Naive B cell (primary cell): ENCODE measurements at regions not wholly inside any gene's neighbourhood (a gene's known extent, or its start where the extent isn't known, plus 50 kb on each side); places are given as distances from the start of the nearest gene placed in this dataset.
"Not testable (repeated sequence)": the region's sequence is repeated elsewhere in the genome, so short reads cannot be mapped to it uniquely, and the experiment has no call there.

ENCODE experiments used
- ATAC-seq, 2 donors: fragments of 150-1000 bp; cut with Tn5 transposase; 2 replicates each; pipeline ENCODE4 v1.10.0; 2021; ENCODE audit warnings: low read depth in 2 of 2, mild to moderate bottlenecking in 2 of 2, moderate library complexity in 2 of 2
- DNase-seq: peaks from one replicate; pipeline ENCODE4 v3.0.0; 2022
- H3K27ac Mint-ChIP-seq, 6 donors: one replicate each; pipeline ENCODE4 v1.8.0; 2020 to 2022; ENCODE audit warnings: mild to moderate bottlenecking in 6 of 6, mixed read lengths in 6 of 6, moderate library complexity in 5 of 6, inconsistent platforms in 2 of 6
- H3K27me3 Mint-ChIP-seq, 3 donors: one replicate each; pipeline ENCODE4 v1.8.0; 2021 to 2022; ENCODE audit warnings: mixed read lengths in 3 of 3, mild to moderate bottlenecking in 1 of 3
- H3K36me3 Mint-ChIP-seq, 2 donors: one replicate each; pipeline ENCODE4 v1.8.0; 2020 to 2022; ENCODE audit warnings: mixed read lengths in 2 of 2, inconsistent platforms in 1 of 2, mild to moderate bottlenecking in 1 of 2
- H3K4me1 Mint-ChIP-seq, 3 donors: one replicate each; pipeline ENCODE4 v1.8.0; 2020 to 2022; ENCODE audit warnings: mixed read lengths in 3 of 3, inconsistent platforms in 1 of 3, mild to moderate bottlenecking in 1 of 3, moderate library complexity in 1 of 3
- H3K4me3 Mint-ChIP-seq, 8 donors: one replicate each; pipeline ENCODE4 v1.8.0; 2020 to 2022; ENCODE audit warnings: mild to moderate bottlenecking in 8 of 8, mixed read lengths in 8 of 8, moderate library complexity in 8 of 8, inconsistent platforms in 2 of 8
- H3K9me3 Mint-ChIP-seq, 7 donors: one replicate each; pipeline ENCODE4 v1.8.0; 2020 to 2022; ENCODE audit warnings: mixed read lengths in 7 of 7, mild to moderate bottlenecking in 5 of 7, inconsistent platforms in 2 of 7, moderate library complexity in 1 of 7

GRCh38 chr5:13072936-13073335, 871.6 kb downstream of the DNAH5 start:
- not testable (repeated sequence) for H3K27me3 Mint-ChIP-seq, ATAC-seq, H3K27ac Mint-ChIP-seq

GRCh38 chr5:13063088-13063487, 881.4 kb downstream of the DNAH5 start:
- no peaks in the 10 kb centered on the region for H3K27me3 Mint-ChIP-seq
- ATAC-seq = no peak
- no peak overlapping the region for H3K4me3 Mint-ChIP-seq
- no peak overlapping the region for H3K27ac Mint-ChIP-seq
- no peaks in the 10 kb centered on the region for H3K36me3 Mint-ChIP-seq
- no peaks in the 10 kb centered on the region for H3K4me1 Mint-ChIP-seq
- H3K9me3 Mint-ChIP-seq = peaks cover 0 to 11% (median 3%) of the 10 kb centered on the region in 7 donors
- no peak for DNase-seq

More at GRCh38 chr5:13072936-13073335, 871.6 kb downstream of the DNAH5 start:
- H3K36me3 Mint-ChIP-seq, H3K4me1 Mint-ChIP-seq, H3K4me3 Mint-ChIP-seq, DNase-seq: not testable (repeated sequence)
- H3K9me3 Mint-ChIP-seq = peaks cover 10 to 34% (median 21%) of the 10 kb centered on the region in 7 donors

- Mint-ChIP-seq H3K4me1 (no peaks in the 10 kb centered on the region), H3K9me3 (peaks cover 0 to 35% (median 16%) of the 10 kb centered on the region in 7 donors), H3K27me3 (no peaks in the 10 kb centered on the region), H3K4me3 (no peak overlapping the region), H3K36me3 (no peaks in the 10 kb centered on the region), H3K27ac (no peak overlapping the region)
- ATAC-seq = no peak
- no peak for DNase-seq
These were observed 898.5 kb downstream of the DNAH5 start for GRCh38 chr5:13045897-13046551.

GRCh38 chr5:13034061-13034460, 910.4 kb downstream of the DNAH5 start:
- peaks cover 0 to 9% (median 4%) of the 10 kb centered on the region in 7 donors for H3K9me3 Mint-ChIP-seq
- H3K4me1 Mint-ChIP-seq = no peaks in the 10 kb centered on the region
- H3K4me3 Mint-ChIP-seq = no peak overlapping the region
- no peak for DNase-seq
- H3K36me3 Mint-ChIP-seq = no peaks in the 10 kb centered on the region
- H3K27me3 Mint-ChIP-seq = no peaks in the 10 kb centered on the region
- no peak for ATAC-seq
- H3K27ac Mint-ChIP-seq = no peak overlapping the region

- Mint-ChIP-seq H3K36me3 (no peaks in the 10 kb centered on the region), H3K9me3 (peaks cover 1 to 8% (median 4%) of the 10 kb centered on the region in 7 donors), H3K27ac (no peak overlapping the region)
These were observed 915.3 kb downstream of the DNAH5 start for GRCh38 chr5:13029211-13029610.

GRCh38 chr5:13027874-13028273, 916.6 kb downstream of the DNAH5 start:
- no peaks in the 10 kb centered on the region for H3K4me1 Mint-ChIP-seq
- ATAC-seq (no peak), DNase-seq (no peak)
- H3K27ac Mint-ChIP-seq = no peak overlapping the region
- H3K27me3 Mint-ChIP-seq = no peaks in the 10 kb centered on the region
- no peaks in the 10 kb centered on the region for H3K36me3 Mint-ChIP-seq
- H3K4me3 Mint-ChIP-seq = no peak overlapping the region
- peaks cover 1 to 8% (median 4%) of the 10 kb centered on the region in 7 donors for H3K9me3 Mint-ChIP-seq

More at GRCh38 chr5:13029211-13029610, 915.3 kb downstream of the DNAH5 start:
- no peak for ATAC-seq
- no peak for DNase-seq
- no peaks in the 10 kb centered on the region for H3K27me3 Mint-ChIP-seq
- H3K4me1 Mint-ChIP-seq = no peaks in the 10 kb centered on the region
- H3K4me3 Mint-ChIP-seq = no peak overlapping the region

GRCh38 chr5:13019729-13020128, 924.8 kb downstream of the DNAH5 start:
- no peaks in the 10 kb centered on the region for H3K36me3 Mint-ChIP-seq
- H3K4me3 Mint-ChIP-seq = no peak overlapping the region
- H3K4me1 Mint-ChIP-seq = no peaks in the 10 kb centered on the region
- no peak for DNase-seq
- ATAC-seq = no peak
- H3K27me3 Mint-ChIP-seq = no peaks in the 10 kb centered on the region
- peaks cover 0 to 6% (median 4%) of the 10 kb centered on the region in 7 donors for H3K9me3 Mint-ChIP-seq
- no peak overlapping the region for H3K27ac Mint-ChIP-seq

GRCh38 chr5:13003457-13003856, 941.0 kb downstream of the DNAH5 start:
- Mint-ChIP-seq H3K27ac (no peak overlapping the region), H3K4me1 (no peaks in the 10 kb centered on the region), H3K4me3 (no peak overlapping the region), H3K36me3 (no peaks in the 10 kb centered on the region), H3K9me3 (peaks cover 0 to 23% (median 3%) of the 10 kb centered on the region in 7 donors), H3K27me3 (no peaks in the 10 kb centered on the region)
- no peak for ATAC-seq
- no peak for DNase-seq

GRCh38 chr5:12999667-13000066, 944.8 kb downstream of the DNAH5 start:
- Mint-ChIP-seq H3K4me3 (no peak overlapping the region), H3K9me3 (peaks cover 0 to 18% (median 4%) of the 10 kb centered on the region in 7 donors), H3K36me3 (no peaks in the 10 kb centered on the region), H3K27me3 (no peaks in the 10 kb centered on the region), H3K27ac (no peak overlapping the region), H3K4me1 (no peaks in the 10 kb centered on the region)
- ATAC-seq (no peak), DNase-seq (no peak)

GRCh38 chr5:12985142-12985541, 959.3 kb downstream of the DNAH5 start:
- DNase-seq = no peak
- H3K4me1 Mint-ChIP-seq = no peaks in the 10 kb centered on the region
- H3K4me3 Mint-ChIP-seq = no peak overlapping the region
- H3K27me3 Mint-ChIP-seq = no peaks in the 10 kb centered on the region
- ATAC-seq = no peak
- H3K36me3 Mint-ChIP-seq = no peaks in the 10 kb centered on the region
- no peak overlapping the region for H3K27ac Mint-ChIP-seq
- H3K9me3 Mint-ChIP-seq = peaks cover 0 to 6% (median 0%) of the 10 kb centered on the region in 7 donors

- DNase-seq (no peak), ATAC-seq (no peak)
- H3K4me1 Mint-ChIP-seq = no peaks in the 10 kb centered on the region
- H3K36me3 Mint-ChIP-seq = no peaks in the 10 kb centered on the region
- peaks cover 0 to 6% (median 2%) of the 10 kb centered on the region in 7 donors for H3K9me3 Mint-ChIP-seq
- no peak overlapping the region for H3K27ac Mint-ChIP-seq
- no peaks in the 10 kb centered on the region for H3K27me3 Mint-ChIP-seq
- H3K4me3 Mint-ChIP-seq = no peak overlapping the region
These were observed 969.6 kb downstream of the DNAH5 start for GRCh38 chr5:12974856-12975255.

- ATAC-seq (no peak), DNase-seq (no peak)
- Mint-ChIP-seq H3K9me3 (peaks cover 0 to 9% (median 3%) of the 10 kb centered on the region in 7 donors), H3K36me3 (no peaks in the 10 kb centered on the region), H3K4me3 (no peak overlapping the region), H3K27ac (no peak overlapping the region), H3K4me1 (no peaks in the 10 kb centered on the region), H3K27me3 (no peaks in the 10 kb centered on the region)
These were observed 978.7 kb downstream of the DNAH5 start for GRCh38 chr5:12965804-12966203.

GRCh38 chr5:12959713-12960112, 984.8 kb downstream of the DNAH5 start:
- no peaks in the 10 kb centered on the region for H3K4me1 Mint-ChIP-seq
- no peaks in the 10 kb centered on the region for H3K36me3 Mint-ChIP-seq
- DNase-seq (no peak), ATAC-seq (no peak)
- peaks cover 0 to 4% (median 0%) of the 10 kb centered on the region in 7 donors for H3K9me3 Mint-ChIP-seq
- no peaks in the 10 kb centered on the region for H3K27me3 Mint-ChIP-seq
- no peak overlapping the region for H3K4me3 Mint-ChIP-seq
- no peak overlapping the region for H3K27ac Mint-ChIP-seq

GRCh38 chr5:12952409-12952808, 992.1 kb downstream of the DNAH5 start:
- Mint-ChIP-seq H3K4me1 (no peaks in the 10 kb centered on the region), H3K27ac (no peak overlapping the region), H3K36me3 (no peaks in the 10 kb centered on the region), H3K4me3 (no peak overlapping the region), H3K9me3 (peaks cover 0 to 7% (median 4%) of the 10 kb centered on the region in 7 donors), H3K27me3 (no peaks in the 10 kb centered on the region)
- DNase-seq (no peak), ATAC-seq (no peak)
